ENCODE measurements at regions not wholly inside any gene's neighbourhood (a gene's known extent, or its start where the extent isn't known, plus 50 kb on each side); places are given as distances from the start of the nearest gene placed in this dataset.

DNA sequence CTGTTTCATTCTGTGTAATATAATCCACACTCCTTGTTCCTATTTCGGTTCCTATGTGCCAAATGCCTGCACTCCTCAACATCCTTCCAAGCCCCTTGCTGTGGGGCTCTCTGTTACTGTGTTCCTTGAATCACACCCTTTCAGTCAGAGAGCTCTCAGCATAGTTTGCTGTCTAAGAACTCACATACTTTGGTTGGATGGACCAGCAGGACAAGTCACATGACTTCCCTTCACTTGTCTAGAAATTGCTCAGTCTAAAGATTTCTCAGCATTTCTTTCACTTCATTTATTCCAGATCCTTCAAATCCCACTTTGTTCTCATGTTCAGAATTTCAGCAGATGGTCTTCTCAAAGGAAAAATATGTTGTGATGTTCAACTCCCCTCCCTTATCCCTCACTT is 203.5 kb upstream of the PFN2 start:
- TF ChIP-seq STAT1 (conservative IDR thresholded peaks at IDR 0.05) (no peak), EP300 (IDR thresholded peaks at IDR 0.05; ENCODE audit: borderline replicate concordance in 1 of 2, control insufficient read depth in 1 of 2, low read depth in 2 of 2, low read length in 2 of 2) (no peak), PRDM15 (CRISPR knock-in tag; IDR thresholded peaks at IDR 0.05) (no peak), JUND (IDR thresholded peaks at IDR 0.05; ENCODE audit: low read depth, low read length) (no peak), NFIC (IDR thresholded peaks at IDR 0.05; ENCODE audit: low read depth, low read length) (no peak), ZNF274 (IDR thresholded peaks at IDR 0.05; ENCODE audit: insufficient read depth, insufficient read length) (no peak), MXI1 (IDR thresholded peaks at IDR 0.05; ENCODE audit: low read depth, low read length) (no peak), SUZ12 (IDR thresholded peaks at IDR 0.05; ENCODE audit: unreplicated experiment) (no peak), BCL3 (IDR thresholded peaks at IDR 0.05; ENCODE audit: borderline replicate concordance, insufficient read depth, low read depth, low read length, poor library complexity, severe bottlenecking) (no peak)
- TF ChIP-seq, protein P1, sequence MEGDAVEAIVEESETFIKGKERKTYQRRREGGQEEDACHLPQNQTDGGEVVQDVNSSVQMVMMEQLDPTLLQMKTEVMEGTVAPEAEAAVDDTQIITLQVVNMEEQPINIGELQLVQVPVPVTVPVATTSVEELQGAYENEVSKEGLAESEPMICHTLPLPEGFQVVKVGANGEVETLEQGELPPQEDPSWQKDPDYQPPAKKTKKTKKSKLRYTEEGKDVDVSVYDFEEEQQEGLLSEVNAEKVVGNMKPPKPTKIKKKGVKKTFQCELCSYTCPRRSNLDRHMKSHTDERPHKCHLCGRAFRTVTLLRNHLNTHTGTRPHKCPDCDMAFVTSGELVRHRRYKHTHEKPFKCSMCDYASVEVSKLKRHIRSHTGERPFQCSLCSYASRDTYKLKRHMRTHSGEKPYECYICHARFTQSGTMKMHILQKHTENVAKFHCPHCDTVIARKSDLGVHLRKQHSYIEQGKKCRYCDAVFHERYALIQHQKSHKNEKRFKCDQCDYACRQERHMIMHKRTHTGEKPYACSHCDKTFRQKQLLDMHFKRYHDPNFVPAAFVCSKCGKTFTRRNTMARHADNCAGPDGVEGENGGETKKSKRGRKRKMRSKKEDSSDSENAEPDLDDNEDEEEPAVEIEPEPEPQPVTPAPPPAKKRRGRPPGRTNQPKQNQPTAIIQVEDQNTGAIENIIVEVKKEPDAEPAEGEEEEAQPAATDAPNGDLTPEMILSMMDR (IDR thresholded peaks at IDR 0.05 in 2 of 3, conservative IDR thresholded peaks at IDR 0.05 in 1 of 3; ENCODE audit: control insufficient read depth in 2 of 3, extremely low read depth in 1 of 3, insufficient read depth in 1 of 3, low read depth in 3 of 3, low read length in 3 of 3), result no peak
